CD4-positive, alpha-beta T cell treated with Interleukin-4 for 1 hour (primary cell): ENCODE measurements at regions not wholly inside any gene's neighbourhood (a gene's known extent, or its start where the extent isn't known, plus 50 kb on each side); places are given as distances from the start of the nearest gene placed in this dataset.

Experiments
- DNase-seq, 2 donors: peaks; one replicate each; pipeline ENCODE4 v3.0.0-alpha.2; 2020 to 2022

- DNase-seq = no peak
These were observed 109.8 kb upstream of the NR2F2 start for GRCh38 chr15:96220657-96221056.

- DNase-seq = no peak
These were observed 107.5 kb upstream of the NR2F2 start for GRCh38 chr15:96222981-96223380.

DNA sequence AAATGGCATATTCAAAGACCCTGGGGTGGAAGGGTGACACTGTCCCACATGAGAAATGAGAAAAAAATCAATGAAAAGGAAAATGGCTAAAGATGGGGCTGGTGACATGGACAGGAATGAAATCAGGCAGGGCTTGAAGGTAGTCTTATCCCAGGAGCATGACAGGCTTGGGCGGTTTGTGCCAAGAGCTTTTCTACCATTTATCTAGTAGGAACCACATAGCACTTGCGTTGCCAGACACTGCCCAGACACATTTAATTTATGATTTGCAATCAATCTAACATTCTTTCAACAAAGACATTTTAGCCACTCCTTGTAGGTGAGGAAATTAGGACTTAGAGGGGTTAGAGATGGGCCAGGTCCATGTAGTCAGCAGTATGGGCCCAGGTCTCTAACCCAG, 106.6 kb upstream of the NR2F2 start:
- no peak for DNase-seq

DNA sequence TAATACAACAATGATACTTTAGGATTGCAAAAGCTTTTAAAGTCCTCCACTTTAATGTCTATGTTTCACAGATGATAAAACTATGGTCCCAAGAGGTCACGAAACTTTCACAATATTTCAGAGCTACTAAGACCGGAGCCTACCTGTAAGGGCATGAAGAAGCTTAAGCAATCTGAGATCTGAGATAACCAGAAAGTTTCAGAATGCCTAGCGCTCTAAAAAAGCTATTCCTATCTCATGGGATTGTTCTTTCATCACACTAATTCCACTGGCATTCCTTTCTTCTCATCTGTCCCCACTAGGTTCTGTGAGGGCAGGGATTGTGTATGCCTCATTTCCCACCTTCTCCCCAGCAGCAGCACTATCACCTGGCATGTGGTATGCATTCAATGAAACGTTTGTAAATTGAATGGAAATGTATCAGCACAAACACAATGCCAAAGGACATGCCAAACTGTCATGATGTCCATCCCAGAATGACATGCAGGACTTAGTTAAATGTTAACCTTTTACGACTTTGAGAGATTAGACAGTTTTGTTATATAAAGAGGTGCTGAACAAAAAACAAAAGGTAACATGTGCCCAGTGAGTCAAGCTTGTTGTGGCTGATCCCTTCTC, 104.7 kb upstream of the NR2F2 start:
- DNase-seq = no peak

DNA sequence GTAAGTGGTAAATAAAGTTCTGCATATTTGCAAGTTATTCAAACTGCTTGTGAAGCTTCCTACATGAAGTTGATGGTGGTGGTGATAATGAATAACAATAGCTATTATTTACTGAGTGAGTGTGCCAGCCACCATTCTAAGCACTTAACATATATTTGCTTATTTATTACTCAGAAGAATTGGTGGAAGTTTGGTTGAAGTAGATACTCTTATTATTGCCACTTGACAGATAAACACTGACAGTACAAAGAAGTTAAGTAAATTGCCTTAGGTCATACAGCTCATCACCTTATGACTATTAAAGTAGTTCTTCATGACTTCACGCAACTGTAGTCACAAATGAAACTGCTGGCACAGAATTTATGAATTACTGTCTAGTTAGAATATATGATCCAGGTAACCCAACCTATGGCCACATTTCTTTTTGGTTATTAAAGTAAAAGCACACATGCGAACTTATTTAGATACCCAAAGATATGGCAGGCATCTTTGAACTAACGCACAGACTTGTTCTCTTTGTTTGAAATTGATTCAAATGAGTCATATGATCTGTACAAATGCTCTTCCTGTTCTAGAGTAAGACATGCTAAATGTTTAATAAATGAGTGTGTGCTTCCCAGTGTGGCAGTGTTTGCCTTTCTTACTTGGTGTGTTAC, 99.8 kb upstream of the NR2F2 start:
- DNase-seq = no peak

- no peak for DNase-seq
These were observed 98.2 kb upstream of the NR2F2 start for GRCh38 chr15:96232335-96232734.

GRCh38 chr15:96234109-96234892, 96.2 kb upstream of the NR2F2 start:
- no peak for DNase-seq

GRCh38 chr15:96237002-96237401, 93.5 kb upstream of the NR2F2 start:
- DNase-seq = no peak

- DNase-seq = no peak
These were observed 87.7 kb upstream of the NR2F2 start for GRCh38 chr15:96242761-96243160.

DNA sequence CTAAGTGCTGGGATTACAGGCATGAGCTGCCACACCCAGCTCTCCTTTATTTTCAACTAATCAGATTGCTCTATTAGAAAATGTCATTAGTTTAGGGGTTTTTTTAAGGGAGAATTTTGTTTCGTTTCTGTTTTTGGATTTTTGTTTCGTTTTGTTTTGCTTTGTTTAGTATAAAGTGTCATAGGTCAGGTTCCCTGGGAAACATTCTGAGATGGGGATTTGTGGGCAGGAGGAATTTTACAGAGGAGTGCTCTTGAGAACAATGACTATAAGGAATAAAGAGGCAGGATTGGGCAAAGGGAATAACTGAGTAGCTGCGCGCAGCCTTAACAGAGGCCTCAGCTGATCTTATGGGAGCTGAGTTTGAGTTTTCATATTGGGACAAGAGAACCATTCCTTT, 86.8 kb upstream of the NR2F2 start:
- no peak for DNase-seq

- no peak for DNase-seq
These were observed 85.2 kb upstream of the NR2F2 start for GRCh38 chr15:96245252-96245651.

DNA sequence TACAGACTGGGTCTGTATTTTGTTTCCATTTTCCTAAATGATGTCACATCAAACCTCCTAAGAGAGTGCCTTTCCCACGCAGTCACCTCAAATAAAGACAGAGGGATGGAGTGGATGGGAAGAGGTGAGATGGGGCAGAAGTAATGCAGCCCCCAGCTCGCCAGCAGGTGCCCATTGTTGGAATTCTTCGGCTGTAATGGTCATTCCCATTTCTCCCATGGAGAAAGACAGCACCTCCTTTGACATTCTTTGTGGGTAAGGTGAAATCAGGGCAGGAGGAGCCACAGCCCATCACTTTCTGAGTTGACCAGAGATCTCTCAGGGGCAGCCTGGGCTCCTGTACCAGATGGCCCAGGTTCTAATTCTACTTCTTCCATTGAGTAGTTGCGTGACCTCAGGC, 84.4 kb upstream of the NR2F2 start:
- no peak for DNase-seq

DNA sequence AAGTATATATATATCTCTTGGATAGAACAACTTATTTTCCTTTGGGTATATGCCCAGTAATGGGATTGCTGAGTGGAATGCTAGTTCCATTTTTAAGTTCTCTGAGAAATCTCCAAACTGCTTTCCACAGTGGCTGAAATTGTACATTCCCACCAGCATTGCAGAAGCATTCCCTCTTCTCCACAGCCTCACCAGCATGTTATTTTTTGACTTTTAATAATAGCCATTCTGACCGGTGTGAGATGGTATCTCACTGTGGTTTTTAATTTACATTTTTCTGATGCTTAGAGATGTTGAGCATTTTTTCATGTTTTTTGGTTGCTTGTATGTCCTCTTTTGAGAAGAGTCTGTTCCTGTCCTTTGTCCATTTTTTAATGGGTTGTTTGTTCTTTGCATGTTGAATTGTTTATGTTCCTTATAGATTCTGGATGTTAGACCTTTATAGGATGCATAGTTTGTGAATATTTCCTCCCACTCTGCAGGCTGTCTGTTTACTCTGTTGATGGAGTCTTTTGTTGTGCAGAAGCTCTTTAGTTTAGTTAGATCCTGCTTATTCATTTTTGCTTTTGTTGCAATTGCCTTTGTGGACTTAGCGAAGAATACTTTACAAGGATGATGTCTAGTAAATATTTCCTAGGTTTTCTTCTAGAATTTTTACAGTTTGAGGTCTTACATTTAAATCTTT, 82.7 kb upstream of the NR2F2 start:
- DNase-seq = no peak

GRCh38 chr15:96252148-96252547, 78.4 kb upstream of the NR2F2 start:
- DNase-seq = no peak

GRCh38 chr15:96253006-96253747, 77.3 kb upstream of the NR2F2 start:
- no peak for DNase-seq

DNA sequence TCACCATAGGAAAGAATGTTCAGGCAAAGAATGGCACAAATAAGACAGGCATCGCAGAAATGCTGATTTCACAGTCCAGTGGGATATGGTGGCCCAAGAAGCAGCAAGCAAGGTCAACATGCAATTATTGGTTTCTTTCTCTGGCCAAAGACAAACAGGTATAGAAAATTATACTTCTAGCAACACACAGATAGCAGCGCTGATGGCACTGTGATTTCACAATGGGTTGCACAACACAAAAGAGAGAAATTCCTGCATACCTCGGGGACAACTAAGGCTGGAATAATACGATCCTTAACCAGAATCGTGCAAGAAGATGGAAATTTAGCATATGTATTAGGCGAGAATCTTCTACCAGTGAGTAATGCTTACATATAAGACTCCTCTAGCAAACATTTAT, 76.3 kb upstream of the NR2F2 start:
- DNase-seq = no peak

DNA sequence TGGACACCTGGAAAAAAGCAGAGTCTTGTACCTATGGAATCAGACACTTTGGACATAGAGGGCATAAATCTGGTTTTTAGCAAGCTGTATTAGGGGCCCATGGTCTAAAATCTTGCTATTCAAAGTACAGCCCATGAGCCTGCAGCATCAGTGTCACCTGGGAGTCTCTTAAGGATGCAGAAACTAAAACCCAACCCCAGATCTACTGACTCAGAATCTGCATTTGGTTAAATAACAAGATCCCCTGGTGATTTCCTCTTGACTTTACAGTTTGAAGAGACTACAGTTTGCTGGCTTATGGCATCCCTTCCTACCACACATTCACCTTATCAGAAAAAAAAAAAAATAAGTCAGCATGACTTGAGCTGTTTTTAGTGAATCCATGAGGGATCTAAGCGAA, 74.9 kb upstream of the NR2F2 start:
- no peak for DNase-seq

DNA sequence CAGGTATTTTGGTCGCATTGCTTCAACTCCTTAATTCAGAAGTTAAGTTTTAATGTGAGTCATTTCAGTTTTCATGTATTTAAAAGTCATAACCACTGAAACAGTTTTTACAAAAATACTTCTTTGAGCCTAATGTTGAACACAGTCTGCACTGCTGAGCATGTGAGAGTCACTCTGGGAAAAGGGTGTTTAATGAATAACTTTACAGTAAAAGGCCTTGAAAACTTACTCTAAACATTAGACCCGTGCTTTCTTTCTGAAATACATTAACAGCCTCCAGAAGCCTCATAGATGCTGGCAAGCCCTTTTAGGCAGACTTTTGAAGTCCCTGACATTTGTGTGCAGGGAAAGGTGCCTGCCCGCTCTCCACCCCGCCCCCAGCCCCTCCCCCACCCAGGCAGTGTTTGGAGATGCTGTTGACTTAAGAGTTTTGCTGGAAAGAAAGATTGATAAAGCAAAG, 68.9 kb upstream of the NR2F2 start:
- no peak for DNase-seq

GRCh38 chr15:96262097-96262496, 68.4 kb upstream of the NR2F2 start:
- no peak for DNase-seq

DNA sequence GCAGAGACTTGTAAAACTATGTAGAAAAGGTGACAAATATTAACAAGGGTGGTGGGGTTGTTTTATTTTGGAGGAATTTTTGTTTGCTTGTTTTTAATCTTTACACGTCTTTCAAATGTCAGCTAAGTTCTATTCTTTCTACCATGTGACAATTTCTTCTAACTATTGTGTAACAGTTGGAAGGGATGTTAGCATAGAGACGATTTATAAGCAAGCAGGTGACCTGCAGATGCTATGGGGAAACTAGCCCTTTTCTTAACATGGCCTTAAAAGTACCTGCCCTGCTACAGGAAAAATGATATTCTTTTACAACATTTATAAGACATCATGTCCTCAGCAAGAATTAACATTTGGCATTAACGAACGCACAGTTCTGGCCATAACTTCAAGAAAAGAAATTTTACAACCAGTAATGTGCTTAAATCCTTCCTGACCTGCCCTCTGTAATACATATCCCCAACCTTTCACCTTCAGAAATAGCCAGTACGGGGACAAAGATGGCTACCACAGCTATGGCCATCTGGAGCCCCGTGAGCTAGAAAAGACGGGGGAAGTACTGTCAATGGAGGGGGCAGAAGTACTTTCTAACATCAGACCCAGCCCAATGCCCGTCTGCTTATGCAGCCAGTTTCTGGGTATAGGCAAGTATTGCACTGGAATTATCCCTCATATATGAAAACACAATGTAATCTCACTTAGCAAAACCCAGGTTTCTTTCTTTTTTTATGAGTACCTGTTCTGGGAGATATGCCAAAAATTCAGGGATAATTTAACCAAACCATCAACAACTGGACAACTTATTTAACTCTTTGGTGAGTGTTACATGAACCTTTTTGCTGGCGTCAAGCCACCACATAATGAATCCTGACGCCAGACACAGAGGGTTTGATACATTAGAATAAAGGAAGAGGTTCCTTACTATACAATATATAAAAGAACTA, 67.7 kb upstream of the NR2F2 start:
- no peak for DNase-seq

- no peak for DNase-seq
These were observed 66.1 kb upstream of the NR2F2 start for GRCh38 chr15:96264351-96264798.
